ENCODE measurements at regions not wholly inside any gene's neighbourhood (a gene's known extent, or its start where the extent isn't known, plus 50 kb on each side); places are given as distances from the start of the nearest gene placed in this dataset.
A peak's percentile ranks its signal among the peaks of the same experiment; 100 is the strongest.
"Not testable (repeated sequence)": the region's sequence is repeated elsewhere in the genome, so short reads cannot be mapped to it uniquely, and the experiment has no call there.

GRCh38 chr3:76311941-76312340 is 526.6 kb upstream of the ZNF717 start:
- DNase-seq = no peak
- Histone ChIP-seq H3K4me1 (peaks cover 0 to 24% (median 0%) of the 10 kb centered on the region in 4 donors), H3K27me3 (no peaks in the 10 kb centered on the region), H3K4me3 (peak overlapping the region in 1 of 2 donors; percentile 21), H3K9me3 (no peaks in the 10 kb centered on the region), H3K36me3 (no peaks in the 10 kb centered on the region), H3K27ac (no peak overlapping the region)
- TF ChIP-seq, protein P1, sequence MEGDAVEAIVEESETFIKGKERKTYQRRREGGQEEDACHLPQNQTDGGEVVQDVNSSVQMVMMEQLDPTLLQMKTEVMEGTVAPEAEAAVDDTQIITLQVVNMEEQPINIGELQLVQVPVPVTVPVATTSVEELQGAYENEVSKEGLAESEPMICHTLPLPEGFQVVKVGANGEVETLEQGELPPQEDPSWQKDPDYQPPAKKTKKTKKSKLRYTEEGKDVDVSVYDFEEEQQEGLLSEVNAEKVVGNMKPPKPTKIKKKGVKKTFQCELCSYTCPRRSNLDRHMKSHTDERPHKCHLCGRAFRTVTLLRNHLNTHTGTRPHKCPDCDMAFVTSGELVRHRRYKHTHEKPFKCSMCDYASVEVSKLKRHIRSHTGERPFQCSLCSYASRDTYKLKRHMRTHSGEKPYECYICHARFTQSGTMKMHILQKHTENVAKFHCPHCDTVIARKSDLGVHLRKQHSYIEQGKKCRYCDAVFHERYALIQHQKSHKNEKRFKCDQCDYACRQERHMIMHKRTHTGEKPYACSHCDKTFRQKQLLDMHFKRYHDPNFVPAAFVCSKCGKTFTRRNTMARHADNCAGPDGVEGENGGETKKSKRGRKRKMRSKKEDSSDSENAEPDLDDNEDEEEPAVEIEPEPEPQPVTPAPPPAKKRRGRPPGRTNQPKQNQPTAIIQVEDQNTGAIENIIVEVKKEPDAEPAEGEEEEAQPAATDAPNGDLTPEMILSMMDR (IDR thresholded peaks at IDR 0.05) = no peak
- intact Hi-C loops (cut with DNase I; ENCODE audit: low total_unique reads) = no loop called here

DNA sequence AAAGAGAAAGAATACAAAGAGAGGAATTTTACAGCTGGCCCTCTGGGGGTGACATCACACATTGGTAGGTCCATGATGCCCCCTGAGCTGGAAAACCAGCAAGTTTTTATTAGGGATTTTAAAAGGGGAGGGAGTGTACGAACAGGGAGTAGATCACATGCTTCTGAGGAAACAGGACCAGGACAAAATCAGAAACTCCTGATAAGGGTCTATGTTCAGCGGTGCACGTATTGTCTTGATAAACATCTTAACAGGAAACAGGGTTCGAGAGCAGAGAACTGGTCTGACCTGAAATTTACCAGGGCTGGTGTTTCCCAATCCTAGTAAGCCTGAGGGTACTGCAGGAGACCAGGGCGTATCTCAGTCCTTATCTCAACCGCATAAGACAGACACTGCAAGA is 530.6 kb upstream of the ZNF717 start:
- DNase-seq; H3K36me3 ChIP-seq; intact Hi-C loops (cut with DNase I; ENCODE audit: low total_unique reads); H3K4me3 ChIP-seq; H3K27ac ChIP-seq; H3K9me3 ChIP-seq; H3K4me1 ChIP-seq; H3K27me3 ChIP-seq: not testable (repeated sequence)

DNA sequence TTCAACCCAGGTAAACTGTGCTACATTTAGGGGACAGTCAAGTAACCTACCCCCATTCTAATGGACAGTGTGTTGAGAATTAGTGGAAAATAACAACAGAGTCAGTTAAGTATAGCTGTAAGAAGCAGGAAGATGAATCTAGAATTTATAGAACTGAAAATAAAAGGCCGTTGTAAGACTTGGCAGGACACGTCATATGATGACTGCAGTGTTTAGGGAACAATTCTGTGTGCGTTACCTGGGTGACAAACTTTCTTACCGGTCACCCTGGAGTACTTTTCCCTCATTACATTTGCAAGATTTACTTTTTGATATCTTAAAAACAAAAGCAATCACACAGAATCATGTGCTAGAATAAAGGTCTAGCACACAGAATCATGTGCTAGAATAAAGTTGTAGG is 536.3 kb upstream of the ZNF717 start:
- no peaks in the 10 kb centered on the region for H3K4me1 ChIP-seq
- DNase-seq = no peak
- no peak overlapping the region for H3K4me3 ChIP-seq
- intact Hi-C loops (cut with DNase I; ENCODE audit: low total_unique reads) = no loop called here
- H3K27me3 ChIP-seq = no peaks in the 10 kb centered on the region
- TF ChIP-seq, protein P1 (IDR thresholded peaks at IDR 0.05) = no peak
- no peaks in the 10 kb centered on the region for H3K9me3 ChIP-seq
- no peak overlapping the region for H3K27ac ChIP-seq
- no peaks in the 10 kb centered on the region for H3K36me3 ChIP-seq

- Histone ChIP-seq H3K27ac (no peak overlapping the region), H3K4me3 (no peak overlapping the region), H3K36me3 (no peaks in the 10 kb centered on the region), H3K4me1 (no peaks in the 10 kb centered on the region), H3K9me3 (no peaks in the 10 kb centered on the region), H3K27me3 (no peaks in the 10 kb centered on the region)
- intact Hi-C loops (cut with DNase I; ENCODE audit: low total_unique reads) = no loop called here
- no peak for DNase-seq
- TF ChIP-seq, protein P1 (IDR thresholded peaks at IDR 0.05) = no peak
Measured at GRCh38 chr3:76324101-76324500, 538.8 kb upstream of the ZNF717 start.

DNA sequence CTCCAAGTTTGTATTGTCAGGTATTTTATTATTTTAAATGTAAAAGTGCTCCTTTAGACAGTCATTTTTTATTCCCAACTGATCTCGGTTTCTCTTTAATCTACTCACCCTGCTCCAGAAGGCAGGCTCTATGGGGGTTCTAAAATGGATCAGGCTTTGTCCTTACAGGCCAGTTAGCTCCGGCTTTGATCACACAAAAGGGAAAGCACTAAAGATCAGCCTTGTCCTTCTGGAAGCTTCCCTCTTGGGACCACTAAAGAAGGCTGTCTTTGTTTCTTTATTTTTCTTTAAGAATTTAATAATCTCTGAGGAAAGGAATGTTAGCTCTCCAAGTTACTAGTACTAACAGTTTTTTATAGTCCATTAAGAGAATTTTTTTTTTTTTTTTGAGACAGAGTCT is 560.5 kb upstream of the ZNF717 start:
- Histone ChIP-seq H3K4me1 (no peaks in the 10 kb centered on the region), H3K9me3 (no peaks in the 10 kb centered on the region), H3K27ac (no peak overlapping the region), H3K4me3 (no peak overlapping the region), H3K27me3 (no peaks in the 10 kb centered on the region), H3K36me3 (no peaks in the 10 kb centered on the region)
- intact Hi-C loops (cut with DNase I; ENCODE audit: low total_unique reads) = no loop called here
- DNase-seq = no peak
- TF ChIP-seq, protein P1 (IDR thresholded peaks at IDR 0.05) = no peak

- Histone ChIP-seq H3K4me1 (no peaks in the 10 kb centered on the region), H3K27me3 (no peaks in the 10 kb centered on the region), H3K9me3 (no peaks in the 10 kb centered on the region), H3K27ac (no peak overlapping the region), H3K4me3 (no peak overlapping the region), H3K36me3 (no peaks in the 10 kb centered on the region)
- no peak for DNase-seq
- TF ChIP-seq, protein P1 (IDR thresholded peaks at IDR 0.05) = no peak
- intact Hi-C loops (cut with DNase I; ENCODE audit: low total_unique reads) = no loop called here
Measured at GRCh38 chr3:76346690-76347089, 561.3 kb upstream of the ZNF717 start.

Measured in tibial artery (tissue), 4 donors.